GM12892 (cell line): ENCODE measurements at regions not wholly inside any gene's neighbourhood (a gene's known extent, or its start where the extent isn't known, plus 50 kb on each side); places are given as distances from the start of the nearest gene placed in this dataset.

Experiments
- POLR2A ChIP-seq: IDR thresholded peaks from 2 replicates; pipeline ENCODE4 v1.6.1; 2011; ENCODE audit warnings: low read depth, low read length, control low read depth
- POLR2AphosphoS5 ChIP-seq: IDR thresholded peaks from 2 replicates; pipeline ENCODE4 v1.6.1; 2011; ENCODE audit warnings: low read depth, low read length, control low read depth
- TAF1 ChIP-seq: IDR thresholded peaks from 2 replicates; pipeline ENCODE4 v1.6.1; 2011; ENCODE audit warnings: low read depth, mild to moderate bottlenecking, control low read depth, low read length, borderline replicate concordance

DNA sequence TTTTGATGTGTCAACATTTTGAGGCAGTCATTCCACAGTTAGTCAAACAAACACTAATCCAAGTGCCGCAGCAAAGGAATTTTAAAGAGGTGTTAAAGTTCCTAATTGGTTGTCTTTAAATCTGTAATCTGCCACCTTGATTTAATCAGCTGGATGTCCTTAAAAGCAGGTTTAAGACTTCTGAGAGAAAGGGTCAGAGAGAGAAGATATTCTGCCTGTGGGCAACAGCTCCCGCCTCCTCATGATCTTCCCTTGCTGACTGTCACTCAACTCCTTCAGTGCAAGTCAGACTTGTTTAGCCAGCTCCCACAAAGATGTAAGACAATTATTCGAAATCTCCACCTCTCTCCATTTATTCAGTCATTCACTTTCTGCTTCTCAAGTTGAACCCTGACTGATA is 92.6 kb upstream of the MYRIP start:
- TF ChIP-seq POLR2AphosphoS5 (no peak), POLR2A (no peak), TAF1 (no peak)
